Keratinocyte (primary cell): ENCODE measurements at regions not wholly inside any gene's neighbourhood (a gene's known extent, or its start where the extent isn't known, plus 50 kb on each side); places are given as distances from the start of the nearest gene placed in this dataset.

ENCODE experiments used
- DNase-seq: peaks from one replicate; pipeline ENCODE4 v3.0.0-alpha.2; 2011; ENCODE audit warnings: low read depth, missing footprints, low spot score
- FAIRE-seq: peaks from 2 replicates; lab custom pipeline; 2011; peaks lifted over from hg19 to GRCh38; lab: Jason Lieb, UNC
- H2AFZ ChIP-seq: 2 replicates; pipeline ENCODE4 v1.6.0; 2012; ENCODE audit warnings: low read length, control low read depth, inconsistent platforms; ENCODE audit not compliant: control insufficient read depth
- H3K27ac ChIP-seq: 2 replicates; pipeline ENCODE4 v1.5.1; 2011; ENCODE audit warnings: low read length; ENCODE audit not compliant: control insufficient read depth, insufficient read depth
- H3K27me3 ChIP-seq: 3 replicates; pipeline ENCODE4 v1.6.0; 2011; ENCODE audit warnings: low read length; ENCODE audit not compliant: control insufficient read depth, insufficient read depth; ENCODE audit errors: extremely low read depth
- H3K36me3 ChIP-seq, 2 experiments: 2 replicates in 1 of 2; 3 replicates in 1 of 2; pipeline ENCODE4 v1.5.1; 2011; ENCODE audit warnings: low read length in 2 of 2, mild to moderate bottlenecking in 1 of 2; ENCODE audit not compliant: control insufficient read depth in 2 of 2, insufficient read depth in 2 of 2; ENCODE audit errors: extremely low read depth in 1 of 2
- H3K4me1 ChIP-seq: 3 replicates; pipeline ENCODE4 v1.5.1; 2011; ENCODE audit warnings: low read length; ENCODE audit not compliant: control insufficient read depth, insufficient read depth; ENCODE audit errors: extremely low read depth
- H3K4me2 ChIP-seq: 3 replicates; pipeline ENCODE4 v1.6.0; 2011; ENCODE audit warnings: low read depth, low read length; ENCODE audit not compliant: control insufficient read depth, insufficient read depth; ENCODE audit errors: extremely low read depth
- H3K4me3 ChIP-seq, 3 experiments: fragments of 200-600 bp in 1 of 3; sonication (generic) in 1 of 3; 2 replicates in 2 of 3; 3 replicates in 1 of 3; pipeline ENCODE4 v1.5.1; 2011 to 2016; ENCODE audit warnings: low read length in 3 of 3, mild to moderate bottlenecking in 3 of 3, control low read depth in 2 of 3, inconsistent platforms in 1 of 3, low read depth in 1 of 3, mixed read lengths in 1 of 3, mixed run types in 1 of 3, moderate library complexity in 1 of 3; ENCODE audit not compliant: control insufficient read depth in 2 of 3, insufficient read depth in 2 of 3; ENCODE audit errors: extremely low read depth in 1 of 3
- H3K79me2 ChIP-seq: 2 replicates; pipeline ENCODE4 v1.6.0; 2012; ENCODE audit warnings: low read length; ENCODE audit not compliant: control insufficient read depth, insufficient read depth
- H3K9ac ChIP-seq: 3 replicates; pipeline ENCODE4 v1.6.0; 2011; ENCODE audit warnings: low read length; ENCODE audit not compliant: control insufficient read depth, insufficient read depth; ENCODE audit errors: extremely low read depth
- H3K9me1 ChIP-seq: 3 replicates; pipeline ENCODE4 v1.6.0; 2011; ENCODE audit warnings: low read length; ENCODE audit not compliant: control insufficient read depth, insufficient read depth; ENCODE audit errors: extremely low read depth
- H3K9me3 ChIP-seq: 2 replicates; pipeline ENCODE4 v1.5.1; 2012; ENCODE audit warnings: low read depth, low read length; ENCODE audit not compliant: control insufficient read depth
- H4K20me1 ChIP-seq: 3 replicates; pipeline ENCODE4 v1.6.0; 2011; ENCODE audit warnings: low read length; ENCODE audit not compliant: control insufficient read depth, insufficient read depth; ENCODE audit errors: extremely low read depth
- CTCF ChIP-seq, 3 experiments: IDR thresholded peaks in 1 of 3; conservative IDR thresholded peaks in 1 of 3; optimal IDR thresholded peaks in 1 of 3; 2 replicates in 2 of 3; 3 replicates in 1 of 3; pipeline versions ENCODE3 to v1.5.1; 2011; ENCODE audit warnings: low read length in 3 of 3, mild to moderate bottlenecking in 3 of 3, moderate library complexity in 2 of 3, control low read depth in 1 of 3, inconsistent platforms in 1 of 3; ENCODE audit not compliant: insufficient read depth in 2 of 3; ENCODE audit errors: extremely low read depth in 1 of 3
- EZH2 ChIP-seq: IDR thresholded peaks from one replicate; pipeline ENCODE4 v1.6.1; 2012; ENCODE audit warnings: inconsistent platforms, mild to moderate bottlenecking, low read length, moderate library complexity
- dilution Hi-C: fragments of 300-500 bp; cut with MboI; formaldehyde crosslinking; loops from one replicate; pipeline ENCODE4 v1.7.0; 2020; ENCODE audit warnings: low sequenced_read_pairs; ENCODE audit not compliant: extremely low pct_ligation_motif_present

GRCh38 chr6:86686496-86686895, 250.8 kb upstream of the HTR1E start:
- Histone ChIP-seq H3K9me3 (no peaks in the 10 kb centered on the region), H3K9me1 (no peaks in the 10 kb centered on the region), H3K36me3 (no peaks in the 10 kb centered on the region), H3K4me2 (no peak overlapping the region), H3K27ac (no peak overlapping the region), H3K27me3 (no peaks in the 10 kb centered on the region), H3K9ac (no peak overlapping the region), H3K4me3 (no peak overlapping the region), H2AFZ (no peak overlapping the region), H3K4me1 (no peaks in the 10 kb centered on the region), H4K20me1 (no peaks in the 10 kb centered on the region), H3K79me2 (no peaks in the 10 kb centered on the region)
- FAIRE-seq: no peak
- TF ChIP-seq CTCF (optimal IDR thresholded peaks at IDR 0.05 in 1 of 3, IDR thresholded peaks at IDR 0.05 in 1 of 3, conservative IDR thresholded peaks at IDR 0.05 in 1 of 3; ENCODE audit: extremely low read depth in 1 of 3, insufficient read depth in 2 of 3, low read length in 3 of 3) (no peak), EZH2 (no peak)
- dilution Hi-C loops: no loop called here
- DNase-seq: no peak

- H3K4me2 ChIP-seq: no peak overlapping the region
- no peak overlapping the region for H3K9ac ChIP-seq
- no peak overlapping the region for H3K4me3 ChIP-seq
- no peaks in the 10 kb centered on the region for H3K9me1 ChIP-seq
- TF ChIP-seq EZH2: no peak
- no peak for TF ChIP-seq CTCF (optimal IDR thresholded peaks at IDR 0.05 in 1 of 3, IDR thresholded peaks at IDR 0.05 in 1 of 3, conservative IDR thresholded peaks at IDR 0.05 in 1 of 3; ENCODE audit: extremely low read depth in 1 of 3, insufficient read depth in 2 of 3, low read length in 3 of 3)
- no peaks in the 10 kb centered on the region for H3K9me3 ChIP-seq
- H3K4me1 ChIP-seq: no peaks in the 10 kb centered on the region
- H2AFZ ChIP-seq: no peak overlapping the region
- DNase-seq (no peak), FAIRE-seq (no peak)
- dilution Hi-C loops: no loop called here
- H3K27me3 ChIP-seq: no peaks in the 10 kb centered on the region
- H3K27ac ChIP-seq: no peak overlapping the region
- H4K20me1 ChIP-seq: no peaks in the 10 kb centered on the region
- no peaks in the 10 kb centered on the region for H3K36me3 ChIP-seq
- no peaks in the 10 kb centered on the region for H3K79me2 ChIP-seq
Measured at GRCh38 chr6:86685230-86685797, 252.0 kb upstream of the HTR1E start.
